Activated B cell treated with CpG ODN at 0.5 μM for 24 hours (primary cell): ENCODE measurements at regions not wholly inside any gene's neighbourhood (a gene's known extent, or its start where the extent isn't known, plus 50 kb on each side); places are given as distances from the start of the nearest gene placed in this dataset.

ENCODE experiments used
- ATAC-seq: fragments of 200-7000 bp; cut with Tn5 transposase; one replicate; pipeline ENCODE4 v1.10.0; 2021; ENCODE audit warnings: low read depth, mild to moderate bottlenecking, moderate library complexity
- CTCF ChIA-PET: fragments of 350-600 bp; sonication (Branson Sonifier 250); formaldehyde crosslinking; loops from one replicate; lab custom pipeline; 2021; ENCODE audit warnings: antibody characterized with exemption; lab: Charles Lee
- POLR2A ChIA-PET: fragments of 350-600 bp; sonication (Branson Sonifier 250); formaldehyde crosslinking; loops from one replicate; lab custom pipeline; 2021; ENCODE audit warnings: antibody characterized with exemption; lab: Charles Lee
- DNase-seq: peaks from one replicate; pipeline ENCODE4 v3.0.0; 2022
- H3K27ac Mint-ChIP-seq: one replicate; pipeline ENCODE4 v1.8.0; 2020; ENCODE audit warnings: mixed read lengths
- H3K27me3 Mint-ChIP-seq: one replicate; pipeline ENCODE4 v1.8.0; 2021; ENCODE audit warnings: mixed read lengths
- H3K36me3 Mint-ChIP-seq: one replicate; pipeline ENCODE4 v1.8.0; 2021; ENCODE audit warnings: low read depth, mixed read lengths
- H3K4me1 Mint-ChIP-seq: one replicate; pipeline ENCODE4 v1.8.0; 2021; ENCODE audit warnings: mixed read lengths
- H3K4me3 Mint-ChIP-seq: one replicate; pipeline ENCODE4 v1.8.0; 2020; ENCODE audit warnings: mild to moderate bottlenecking, mixed read lengths
- H3K9me3 Mint-ChIP-seq: one replicate; pipeline ENCODE4 v1.8.0; 2020; ENCODE audit warnings: mixed read lengths
- CTCF ChIP-seq: fragments of 200-600 bp; IDR thresholded peaks from one replicate; pipeline ENCODE4 v1.8.0; 2022; ENCODE audit warnings: antibody characterized with exemption, mild to moderate bottlenecking
- intact Hi-C: fragments of 100-400 bp; cut with micrococcal nuclease; formaldehyde crosslinking; loops from one replicate; pipeline ENCODE4 v1.15.1; 2024

- no peak for TF ChIP-seq CTCF
- Mint-ChIP-seq H3K9me3 (no peaks in the 10 kb centered on the region), H3K36me3 (no peaks in the 10 kb centered on the region), H3K27me3 (peaks cover 11% of the 10 kb centered on the region), H3K27ac (no peak overlapping the region), H3K4me3 (no peak overlapping the region), H3K4me1 (peaks cover 17% of the 10 kb centered on the region)
- DNase-seq (no peak), ATAC-seq (no peak)
- POLR2A ChIA-PET: no interaction called here
- CTCF ChIA-PET: no interaction called here
- intact Hi-C loops: no loop called here
These were observed 156.5 kb upstream of the PPP2R2D start for GRCh38 chr10:131744346-131744745.

GRCh38 chr10:131745591-131745990 is 155.2 kb upstream of the PPP2R2D start:
- Mint-ChIP-seq H3K4me3 (no peak overlapping the region), H3K9me3 (no peaks in the 10 kb centered on the region), H3K27ac (no peak overlapping the region), H3K36me3 (no peaks in the 10 kb centered on the region), H3K4me1 (peaks cover 15% of the 10 kb centered on the region), H3K27me3 (peaks cover 11% of the 10 kb centered on the region)
- DNase-seq: no peak
- CTCF ChIA-PET: no interaction called here
- ATAC-seq: no peak
- POLR2A ChIA-PET: no interaction called here
- no peak for TF ChIP-seq CTCF
- intact Hi-C loops: no loop called here

- Mint-ChIP-seq H3K36me3 (no peaks in the 10 kb centered on the region), H3K27ac (no peak overlapping the region), H3K4me1 (peaks cover 15% of the 10 kb centered on the region), H3K4me3 (no peak overlapping the region), H3K27me3 (peaks cover 11% of the 10 kb centered on the region), H3K9me3 (no peaks in the 10 kb centered on the region)
- ATAC-seq: no peak
- ChIA-PET POLR2A (no interaction called here), CTCF (no interaction called here)
- TF ChIP-seq CTCF: no peak
- DNase-seq: no peak
- intact Hi-C loops: no loop called here
These were observed 154.5 kb upstream of the PPP2R2D start for GRCh38 chr10:131746241-131746711.

- Mint-ChIP-seq H3K9me3 (no peaks in the 10 kb centered on the region), H3K27me3 (peaks cover 11% of the 10 kb centered on the region), H3K4me1 (peaks cover 15% of the 10 kb centered on the region), H3K4me3 (no peak overlapping the region), H3K36me3 (no peaks in the 10 kb centered on the region), H3K27ac (no peak overlapping the region)
- ChIA-PET POLR2A (no interaction called here), CTCF (no interaction called here)
- intact Hi-C loops: no loop called here
- ATAC-seq (no peak), DNase-seq (no peak)
- no peak for TF ChIP-seq CTCF
These were observed 154.0 kb upstream of the PPP2R2D start for GRCh38 chr10:131746785-131747184.

- ChIA-PET POLR2A (no interaction called here), CTCF (no interaction called here)
- Mint-ChIP-seq H3K4me3 (no peak overlapping the region), H3K27ac (no peak overlapping the region), H3K36me3 (no peaks in the 10 kb centered on the region), H3K27me3 (peaks cover 11% of the 10 kb centered on the region), H3K4me1 (peaks cover 15% of the 10 kb centered on the region), H3K9me3 (no peaks in the 10 kb centered on the region)
- intact Hi-C loops: no loop called here
- no peak for DNase-seq
- TF ChIP-seq CTCF: no peak
- ATAC-seq: no peak
These were observed 153.6 kb upstream of the PPP2R2D start for GRCh38 chr10:131747251-131747650.
